ENCODE measurements at regions not wholly inside any gene's neighbourhood (a gene's known extent, or its start where the extent isn't known, plus 50 kb on each side); places are given as distances from the start of the nearest gene placed in this dataset.

- intact Hi-C loops (cut with micrococcal nuclease; ENCODE audit: unreplicated experiment): no loop called here
- no peaks in the 10 kb centered on the region for H3K36me3 ChIP-seq (ENCODE audit: insufficient read depth, low read length, poor library complexity, severe bottlenecking)
- H3K4me3 ChIP-seq (ENCODE audit: low read depth, low read length, poor library complexity, severe bottlenecking): no peak overlapping the region
- no peaks in the 10 kb centered on the region for H3K9me3 ChIP-seq (ENCODE audit: low read depth, low read length, poor library complexity, severe bottlenecking)
- no peak overlapping the region for H3K27ac ChIP-seq (ENCODE audit: low read depth, low read length, poor library complexity, severe bottlenecking)
- no TSS peak for BruUV-seq (replicated peaks)
- DNase-seq (ENCODE audit: low spot score): no peak
- ChIA-PET POLR2A (ENCODE audit: low non-redundant PET) (no interaction called here), CTCF (no interaction called here)
- H3K4me1 ChIP-seq (ENCODE audit: insufficient read depth, low read length, poor library complexity, severe bottlenecking): no peaks in the 10 kb centered on the region
- no peaks in the 10 kb centered on the region for H3K27me3 ChIP-seq (replicated peaks; ENCODE audit: insufficient read depth, low read depth, low read length, poor library complexity)
- TF ChIP-seq EZH2 (IDR thresholded peaks at IDR 0.05; ENCODE audit: borderline replicate concordance, low read depth, low read length, poor library complexity, severe bottlenecking): no peak
- TF ChIP-seq CTCF (conservative IDR thresholded peaks at IDR 0.05; ENCODE audit: low read depth, low read length): no peak
These were observed 324.4 kb upstream of the CFAP20DC start for GRCh38 chr3:59374091-59374817.

- intact Hi-C loops (cut with micrococcal nuclease; ENCODE audit: unreplicated experiment): no loop called here
- BruUV-seq (replicated peaks): no TSS peak
- POLR2A ChIA-PET (ENCODE audit: low non-redundant PET): no interaction called here
- H3K9me3 ChIP-seq (ENCODE audit: low read depth, low read length, poor library complexity, severe bottlenecking): no peaks in the 10 kb centered on the region
- DNase-seq (ENCODE audit: low spot score): no peak
- H3K27me3 ChIP-seq (replicated peaks; ENCODE audit: insufficient read depth, low read depth, low read length, poor library complexity): no peaks in the 10 kb centered on the region
- CTCF ChIA-PET: no interaction called here
- H3K4me3 ChIP-seq (ENCODE audit: low read depth, low read length, poor library complexity, severe bottlenecking): no peak overlapping the region
- no peaks in the 10 kb centered on the region for H3K4me1 ChIP-seq (ENCODE audit: insufficient read depth, low read length, poor library complexity, severe bottlenecking)
- no peak for TF ChIP-seq CTCF (conservative IDR thresholded peaks at IDR 0.05; ENCODE audit: low read depth, low read length)
- TF ChIP-seq EZH2 (IDR thresholded peaks at IDR 0.05; ENCODE audit: borderline replicate concordance, low read depth, low read length, poor library complexity, severe bottlenecking): no peak
- H3K27ac ChIP-seq (ENCODE audit: low read depth, low read length, poor library complexity, severe bottlenecking): no peak overlapping the region
- H3K36me3 ChIP-seq (ENCODE audit: insufficient read depth, low read length, poor library complexity, severe bottlenecking): no peaks in the 10 kb centered on the region
These were observed 322.5 kb upstream of the CFAP20DC start for GRCh38 chr3:59372346-59372745.

- Histone ChIP-seq H3K36me3 (ENCODE audit: insufficient read depth, low read length, poor library complexity, severe bottlenecking) (no peaks in the 10 kb centered on the region), H3K27me3 (replicated peaks; ENCODE audit: insufficient read depth, low read depth, low read length, poor library complexity) (no peaks in the 10 kb centered on the region), H3K4me3 (ENCODE audit: low read depth, low read length, poor library complexity, severe bottlenecking) (no peak overlapping the region), H3K27ac (ENCODE audit: low read depth, low read length, poor library complexity, severe bottlenecking) (no peak overlapping the region), H3K4me1 (ENCODE audit: insufficient read depth, low read length, poor library complexity, severe bottlenecking) (no peaks in the 10 kb centered on the region), H3K9me3 (ENCODE audit: low read depth, low read length, poor library complexity, severe bottlenecking) (no peaks in the 10 kb centered on the region)
- no peak for DNase-seq (ENCODE audit: low spot score)
- intact Hi-C loops (cut with micrococcal nuclease; ENCODE audit: unreplicated experiment): no loop called here
- TF ChIP-seq CTCF (conservative IDR thresholded peaks at IDR 0.05; ENCODE audit: low read depth, low read length) (no peak), EZH2 (IDR thresholded peaks at IDR 0.05; ENCODE audit: borderline replicate concordance, low read depth, low read length, poor library complexity, severe bottlenecking) (no peak)
- BruUV-seq (replicated peaks): no TSS peak
- ChIA-PET CTCF (no interaction called here), POLR2A (ENCODE audit: low non-redundant PET) (no interaction called here)
These were observed 319.3 kb upstream of the CFAP20DC start for GRCh38 chr3:59368900-59369675.
